ENCODE measurements at regions not wholly inside any gene's neighbourhood (a gene's known extent, or its start where the extent isn't known, plus 50 kb on each side); places are given as distances from the start of the nearest gene placed in this dataset.

GRCh38 chr22:26923531-26923930 lies 266.1 kb downstream of the MIAT start:
- in situ Hi-C loops (cut with MboI; ENCODE audit: low sequenced_read_pairs in 4 of 4): no loop called here

GRCh38 chr22:26927821-26928220 lies 270.4 kb downstream of the MIAT start:
- in situ Hi-C loops (cut with MboI; ENCODE audit: low sequenced_read_pairs in 4 of 4): no loop called here
- H3K9me3 ChIP-seq: no peaks in the 10 kb centered on the region
- intact Hi-C loops (cut with DNase I; ENCODE audit: low total_unique reads): no loop called here
- H3K4me3 ChIP-seq: no peak overlapping the region
- H3K27me3 ChIP-seq: peaks cover 0 to 12% (median 8%) of the 10 kb centered on the region in 3 donors
- ATAC-seq (no peak), DNase-seq (no peak)
- H3K36me3 ChIP-seq: no peaks in the 10 kb centered on the region
- no peak for TF ChIP-seq POLR2A (IDR thresholded peaks at IDR 0.05)
- no peak for TF ChIP-seq CTCF (IDR thresholded peaks at IDR 0.05 in 4 of 5, conservative IDR thresholded peaks at IDR 0.05 in 1 of 5)
- no peaks in the 10 kb centered on the region for H3K4me1 ChIP-seq
- H3K27ac ChIP-seq: no peak overlapping the region

More at GRCh38 chr22:26923531-26923930, 266.1 kb downstream of the MIAT start:
- no peak for DNase-seq
- ATAC-seq: no peak
- H3K4me3 ChIP-seq: no peak overlapping the region
- H3K9me3 ChIP-seq: no peaks in the 10 kb centered on the region
- H3K27me3 ChIP-seq: peaks cover 0 to 9% (median 8%) of the 10 kb centered on the region in 3 donors
- no peaks in the 10 kb centered on the region for H3K36me3 ChIP-seq
- no peak overlapping the region for H3K27ac ChIP-seq
- TF ChIP-seq POLR2A (IDR thresholded peaks at IDR 0.05): no peak
- no peak for TF ChIP-seq CTCF (IDR thresholded peaks at IDR 0.05 in 4 of 5, conservative IDR thresholded peaks at IDR 0.05 in 1 of 5)
- no peaks in the 10 kb centered on the region for H3K4me1 ChIP-seq
- intact Hi-C loops (cut with DNase I; ENCODE audit: low total_unique reads): no loop called here

GRCh38 chr22:26931471-26931870 lies 274.1 kb downstream of the MIAT start:
- in situ Hi-C loops (cut with MboI; ENCODE audit: low sequenced_read_pairs in 4 of 4) (no loop called here), intact Hi-C loops (cut with DNase I; ENCODE audit: low total_unique reads) (no loop called here)
- Histone ChIP-seq H3K27me3 (peaks cover 0 to 8% (median 7%) of the 10 kb centered on the region in 3 donors), H3K36me3 (no peaks in the 10 kb centered on the region), H3K4me1 (no peaks in the 10 kb centered on the region), H3K27ac (no peak overlapping the region), H3K9me3 (no peaks in the 10 kb centered on the region), H3K4me3 (no peak overlapping the region)
- TF ChIP-seq CTCF (IDR thresholded peaks at IDR 0.05 in 4 of 5, conservative IDR thresholded peaks at IDR 0.05 in 1 of 5) (no peak), POLR2A (IDR thresholded peaks at IDR 0.05) (no peak)
- DNase-seq (no peak), ATAC-seq (no peak)

GRCh38 chr22:26933105-26933590 lies 275.8 kb downstream of the MIAT start:
- no peak for ATAC-seq
- DNase-seq: no peak
- Histone ChIP-seq H3K36me3 (no peaks in the 10 kb centered on the region), H3K4me1 (no peaks in the 10 kb centered on the region), H3K27me3 (peaks cover 0 to 3% (median 0%) of the 10 kb centered on the region in 3 donors), H3K4me3 (no peak overlapping the region), H3K27ac (no peak overlapping the region), H3K9me3 (no peaks in the 10 kb centered on the region)
- intact Hi-C loops (cut with DNase I; ENCODE audit: low total_unique reads): no loop called here
- TF ChIP-seq CTCF (IDR thresholded peaks at IDR 0.05 in 4 of 5, conservative IDR thresholded peaks at IDR 0.05 in 1 of 5) (no peak), POLR2A (IDR thresholded peaks at IDR 0.05) (no peak)
- in situ Hi-C loops (cut with MboI; ENCODE audit: low sequenced_read_pairs in 4 of 4): no loop called here

- peaks cover 0 to 5% (median 0%) of the 10 kb centered on the region in 3 donors for H3K27me3 ChIP-seq
- H3K36me3 ChIP-seq: no peaks in the 10 kb centered on the region
- DNase-seq (no peak), ATAC-seq (no peak)
- TF ChIP-seq CTCF (IDR thresholded peaks at IDR 0.05 in 4 of 5, conservative IDR thresholded peaks at IDR 0.05 in 1 of 5) (no peak), POLR2A (IDR thresholded peaks at IDR 0.05) (no peak)
- intact Hi-C loops (cut with DNase I; ENCODE audit: low total_unique reads) (no loop called here), in situ Hi-C loops (cut with MboI; ENCODE audit: low sequenced_read_pairs in 4 of 4) (no loop called here)
- no peak overlapping the region for H3K4me3 ChIP-seq
- no peaks in the 10 kb centered on the region for H3K4me1 ChIP-seq
- no peak overlapping the region for H3K27ac ChIP-seq
- H3K9me3 ChIP-seq: no peaks in the 10 kb centered on the region
These were observed 279.8 kb downstream of the MIAT start for GRCh38 chr22:26937213-26937612.

Data from gastrocnemius medialis (tissue), 4 donors.